ENCODE measurements at regions not wholly inside any gene's neighbourhood (a gene's known extent, or its start where the extent isn't known, plus 50 kb on each side); places are given as distances from the start of the nearest gene placed in this dataset.
"Not testable (repeated sequence)": the region's sequence is repeated elsewhere in the genome, so short reads cannot be mapped to it uniquely, and the experiment has no call there.

DNA sequence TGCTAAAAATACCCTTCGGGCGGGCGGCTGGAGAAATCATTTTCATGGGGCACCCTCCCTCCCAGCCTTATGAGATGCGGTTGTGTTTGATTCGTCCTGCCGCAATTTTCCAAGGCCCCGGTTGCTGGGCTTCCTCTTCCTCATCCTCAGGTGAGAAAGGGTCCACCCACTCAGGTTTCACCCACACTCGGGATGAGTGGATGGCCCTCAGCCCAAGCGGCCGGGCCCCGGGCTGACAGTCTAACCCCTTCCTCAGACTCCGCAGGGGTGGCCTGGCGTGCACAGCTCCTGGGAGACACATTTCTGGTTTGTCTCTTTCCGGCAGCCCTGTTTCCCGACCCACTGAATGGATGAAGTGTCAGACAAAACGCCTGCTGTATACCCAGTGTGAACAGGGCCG is 116.5 kb upstream of the LRPAP1 start:
- no peak for DNase-seq (ENCODE audit: low read depth in 2 of 2)

- DNase-seq (ENCODE audit: low read depth in 2 of 2) = no peak
These were observed 116.0 kb upstream of the LRPAP1 start for GRCh38 chr4:3648195-3648594.

- no peak for DNase-seq (ENCODE audit: low read depth in 2 of 2)
These were observed 115.2 kb upstream of the LRPAP1 start for GRCh38 chr4:3647421-3647820.

GRCh38 chr4:3645711-3646679 is 113.8 kb upstream of the LRPAP1 start:
- no peak for DNase-seq (ENCODE audit: low read depth in 2 of 2)

- DNase-seq (ENCODE audit: low read depth in 2 of 2) = no peak
These were observed 112.8 kb upstream of the LRPAP1 start for GRCh38 chr4:3644849-3645627.

DNA sequence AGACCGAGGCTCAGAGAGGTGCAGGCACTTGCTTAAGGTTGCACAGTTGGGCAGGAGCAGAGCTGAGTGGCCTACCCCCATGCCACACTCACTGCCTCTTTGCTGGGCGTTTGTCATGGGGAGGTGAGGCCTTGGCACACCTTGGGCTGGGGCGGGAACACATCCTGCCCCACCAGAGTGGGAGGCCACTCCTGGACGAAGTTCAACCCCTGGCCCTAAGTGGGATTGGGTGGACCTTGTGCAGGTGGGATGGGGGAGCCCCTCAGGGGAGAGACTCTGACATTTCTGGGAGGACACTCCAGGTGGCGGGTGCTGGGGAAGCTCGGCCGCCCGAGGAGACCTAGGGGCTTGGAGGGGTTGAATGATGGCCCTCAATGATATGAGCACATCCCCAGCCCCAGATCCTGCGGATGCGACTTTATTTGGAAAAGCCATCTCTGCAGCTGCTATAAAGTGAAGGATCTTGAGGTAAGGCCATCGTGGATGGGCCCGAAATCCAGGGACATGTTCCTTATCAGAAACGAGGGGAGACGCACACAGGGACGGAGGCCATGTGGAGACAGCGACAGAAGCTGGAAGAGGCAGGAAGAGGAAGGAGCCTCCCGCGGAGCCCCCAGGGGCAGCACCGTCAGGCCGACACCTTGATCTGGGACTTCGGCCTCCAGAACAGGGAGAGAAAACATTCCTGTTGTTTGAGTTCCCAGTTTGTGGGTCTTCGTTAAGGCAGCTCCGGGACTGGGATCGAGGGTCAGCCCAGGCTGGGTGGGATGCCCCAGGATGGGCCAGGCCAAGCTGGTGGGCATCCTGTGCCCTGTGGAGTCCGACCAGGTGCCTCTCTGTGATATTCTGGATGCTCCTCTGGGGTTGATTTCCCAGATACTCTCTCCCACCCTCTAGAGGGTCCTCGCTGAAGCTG is 111.6 kb upstream of the LRPAP1 start:
- no peak for DNase-seq (ENCODE audit: low read depth in 2 of 2)

GRCh38 chr4:3642806-3643517 is 110.7 kb upstream of the LRPAP1 start:
- DNase-seq (ENCODE audit: low read depth in 2 of 2) = no peak

- DNase-seq (ENCODE audit: low read depth in 2 of 2) = no peak
These were observed 109.9 kb upstream of the LRPAP1 start for GRCh38 chr4:3642056-3642630.

DNA sequence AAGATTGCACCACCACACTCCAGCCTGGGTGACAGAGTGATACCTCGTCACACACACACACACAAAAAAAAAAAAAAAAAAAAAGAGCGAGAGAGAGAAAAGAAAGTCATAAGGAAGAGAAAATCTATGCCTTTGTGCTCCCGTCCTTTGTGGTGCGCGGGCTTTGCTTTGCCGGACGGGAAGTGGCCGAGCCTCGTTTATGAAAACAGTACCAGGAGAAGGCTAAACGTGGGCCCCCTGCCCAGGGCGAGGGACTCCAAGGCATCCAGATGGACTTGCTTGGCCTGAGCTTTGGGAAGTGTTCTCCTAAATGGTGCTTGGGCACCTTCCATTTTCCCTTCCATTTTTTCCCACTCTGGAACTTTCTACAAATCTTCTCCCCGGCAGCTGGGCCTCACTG is 109.3 kb upstream of the LRPAP1 start:
- DNase-seq (ENCODE audit: low read depth in 2 of 2) = no peak

DNA sequence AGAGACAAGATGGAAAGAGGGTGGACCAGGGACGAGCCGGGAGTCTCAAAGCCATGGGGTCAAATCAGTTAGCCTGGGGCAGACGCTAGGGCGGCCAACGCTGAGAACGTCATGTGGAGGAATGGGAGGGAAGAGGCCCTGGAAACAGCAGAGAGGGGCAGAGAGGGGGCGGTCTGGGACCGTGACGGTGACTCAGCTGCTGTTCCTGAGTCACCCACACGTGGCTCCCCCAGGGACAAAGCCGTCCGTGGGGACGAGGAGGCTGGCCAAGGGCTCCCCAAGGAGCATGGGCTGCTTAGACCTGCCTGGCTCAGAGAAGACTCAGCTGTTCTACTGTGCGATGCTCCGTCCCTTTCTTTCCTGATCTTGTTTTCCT is 108.4 kb upstream of the LRPAP1 start:
- DNase-seq (ENCODE audit: low read depth in 2 of 2) = no peak

DNA sequence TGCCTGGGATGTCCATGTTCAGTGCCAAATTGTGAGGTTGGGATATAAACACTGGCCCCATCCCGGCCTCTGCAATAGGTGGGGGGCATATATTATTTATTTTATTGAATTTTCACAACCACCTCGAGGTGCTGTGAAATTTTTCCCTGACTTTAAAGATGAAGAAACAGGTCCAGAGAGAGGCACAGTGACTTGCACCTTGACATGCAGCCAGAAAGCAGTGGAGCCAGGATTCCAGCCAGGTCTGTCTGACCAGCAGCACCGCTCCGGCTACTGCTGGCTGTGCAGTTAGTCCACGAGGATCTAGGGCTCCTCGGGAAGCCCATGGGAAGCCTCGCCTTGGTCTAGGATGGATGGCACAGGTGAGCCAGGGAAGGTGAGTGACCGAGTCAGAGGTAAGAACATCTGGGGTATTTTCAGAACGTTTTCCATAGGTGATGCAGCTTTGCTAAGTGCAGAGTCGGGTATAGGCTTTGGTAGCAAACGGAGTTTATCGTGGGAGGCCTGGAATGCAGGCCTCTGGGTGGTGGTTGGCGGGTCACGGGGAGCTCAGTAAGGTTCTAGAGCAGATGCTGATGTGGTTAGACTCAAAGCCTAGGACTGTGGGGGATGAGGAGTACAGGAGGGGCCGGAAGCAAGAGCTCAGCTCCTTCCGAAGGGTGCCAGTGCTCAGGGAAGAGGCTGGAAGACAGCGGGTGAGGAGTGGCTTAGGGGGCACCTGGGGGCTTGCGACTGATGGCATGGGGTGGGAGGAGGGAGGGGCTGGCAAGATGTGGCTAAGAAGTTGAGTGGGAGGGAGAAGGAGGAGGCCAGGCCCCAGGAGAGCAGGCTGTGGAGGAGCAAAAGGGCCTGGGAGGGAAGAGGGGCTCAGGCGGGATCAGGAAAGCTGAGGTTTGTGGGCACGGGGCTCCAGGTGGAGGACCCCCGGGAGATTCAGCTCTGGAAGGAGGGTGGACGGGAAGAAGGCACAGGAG is 107.7 kb upstream of the LRPAP1 start:
- DNase-seq (ENCODE audit: low read depth in 2 of 2) = no peak

- DNase-seq (ENCODE audit: low read depth in 2 of 2) = no peak
These were observed 106.0 kb upstream of the LRPAP1 start for GRCh38 chr4:3638080-3638795.

GRCh38 chr4:3637326-3638016 is 105.2 kb upstream of the LRPAP1 start:
- DNase-seq (ENCODE audit: low read depth in 2 of 2) = no peak

GRCh38 chr4:3636646-3637320 is 104.6 kb upstream of the LRPAP1 start:
- DNase-seq (ENCODE audit: low read depth in 2 of 2) = no peak

- DNase-seq (ENCODE audit: low read depth in 2 of 2) = not testable (repeated sequence)
These were observed 103.8 kb upstream of the LRPAP1 start for GRCh38 chr4:3636020-3636419.

GRCh38 chr4:3634894-3635820 is 102.9 kb upstream of the LRPAP1 start:
- no peak for DNase-seq (ENCODE audit: low read depth in 2 of 2)
